ENCODE measurements at regions not wholly inside any gene's neighbourhood (a gene's known extent, or its start where the extent isn't known, plus 50 kb on each side); places are given as distances from the start of the nearest gene placed in this dataset.

DNA sequence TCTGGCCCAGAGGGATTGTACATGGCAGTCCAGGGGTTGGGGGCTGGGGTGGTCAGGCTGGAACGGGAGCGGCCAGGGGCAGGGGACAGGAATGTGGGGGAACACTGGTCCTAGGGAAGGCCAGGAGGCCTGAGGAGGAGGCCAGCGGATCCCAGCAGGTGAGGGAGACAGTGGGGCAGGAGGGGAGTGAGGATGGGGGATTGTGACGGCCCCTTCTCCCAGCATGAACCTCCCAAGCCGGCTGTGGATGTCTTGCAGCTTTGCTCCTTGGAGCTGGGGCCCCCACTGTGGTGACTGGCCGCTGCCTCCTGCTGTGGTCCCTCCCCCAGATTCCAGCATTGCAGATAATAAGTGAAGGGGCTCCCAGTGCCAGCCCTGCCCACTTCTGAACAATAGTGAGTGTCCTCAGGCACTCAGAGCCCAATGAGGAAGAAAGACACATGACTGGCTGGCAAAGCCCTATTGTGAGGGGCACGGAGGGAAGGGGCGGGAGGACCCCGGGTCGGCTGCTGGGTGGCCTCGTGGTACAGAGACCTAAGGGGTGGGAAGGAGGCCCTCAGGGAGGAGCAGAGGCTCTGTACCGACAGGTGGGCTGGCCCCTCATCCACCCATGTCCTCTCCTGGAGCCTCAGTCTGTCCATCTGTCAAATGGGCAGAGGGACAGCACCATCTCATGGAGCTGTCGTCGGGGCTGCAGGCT is 215.0 kb downstream of the KIF26A start:
- Histone ChIP-seq H4K20me1 (ENCODE audit: insufficient read depth) (no peaks in the 10 kb centered on the region), H3K27ac (ENCODE audit: low read depth, low read length) (no peak overlapping the region), H3K4me1 (ENCODE audit: control insufficient read depth in 1 of 2, insufficient read depth in 2 of 2, low read length in 2 of 2) (no peaks in the 10 kb centered on the region), H2AFZ (ENCODE audit: low read depth, low read length, poor library complexity, severe bottlenecking) (no peak overlapping the region), H3K27me3 (ENCODE audit: insufficient read depth, low read length) (no peaks in the 10 kb centered on the region), H3K79me2 (ENCODE audit: insufficient read depth, low read length) (no peaks in the 10 kb centered on the region), H3K9me3 (ENCODE audit: control insufficient read depth in 1 of 2, insufficient read depth in 1 of 2, low read depth in 1 of 2, low read length in 2 of 2) (no peaks in the 10 kb centered on the region), H3K4me2 (ENCODE audit: low read length) (no peak overlapping the region), H3K4me3 (replicated peaks in 1 of 2; ENCODE audit: low read depth in 1 of 2, low read length in 2 of 2) (no peak overlapping the region), H3K9ac (ENCODE audit: low read length) (no peak overlapping the region), H3K9me2 (ENCODE audit: insufficient read depth) (no peaks in the 10 kb centered on the region), H3K36me3 (ENCODE audit: control insufficient read depth in 1 of 2, insufficient read depth in 2 of 2, low read length in 2 of 2) (no peaks in the 10 kb centered on the region)
- ChIA-PET POLR2A (no interaction called here), RAD21 (ENCODE audit: low non-redundant PET in 1 of 2, low total read pairs in 2 of 2, uncharacterized antibody in 2 of 2, unreplicated experiment in 2 of 2) (no interaction called here), CTCF (no interaction called here)
- ATAC-seq (no peak), DNase-seq (ENCODE audit: low read depth, low spot score) (no peak)
- no TSS peak for BruUV-seq (replicated peaks)
- intact Hi-C loops (cut with micrococcal nuclease): no loop called here
- no peak for TF ChIP-seq POLR2AphosphoS5 (IDR thresholded peaks at IDR 0.05; ENCODE audit: low read depth, low read length)
- TF ChIP-seq ELF1 (IDR thresholded peaks at IDR 0.05; ENCODE audit: borderline replicate concordance, low read depth): no peak

DNA sequence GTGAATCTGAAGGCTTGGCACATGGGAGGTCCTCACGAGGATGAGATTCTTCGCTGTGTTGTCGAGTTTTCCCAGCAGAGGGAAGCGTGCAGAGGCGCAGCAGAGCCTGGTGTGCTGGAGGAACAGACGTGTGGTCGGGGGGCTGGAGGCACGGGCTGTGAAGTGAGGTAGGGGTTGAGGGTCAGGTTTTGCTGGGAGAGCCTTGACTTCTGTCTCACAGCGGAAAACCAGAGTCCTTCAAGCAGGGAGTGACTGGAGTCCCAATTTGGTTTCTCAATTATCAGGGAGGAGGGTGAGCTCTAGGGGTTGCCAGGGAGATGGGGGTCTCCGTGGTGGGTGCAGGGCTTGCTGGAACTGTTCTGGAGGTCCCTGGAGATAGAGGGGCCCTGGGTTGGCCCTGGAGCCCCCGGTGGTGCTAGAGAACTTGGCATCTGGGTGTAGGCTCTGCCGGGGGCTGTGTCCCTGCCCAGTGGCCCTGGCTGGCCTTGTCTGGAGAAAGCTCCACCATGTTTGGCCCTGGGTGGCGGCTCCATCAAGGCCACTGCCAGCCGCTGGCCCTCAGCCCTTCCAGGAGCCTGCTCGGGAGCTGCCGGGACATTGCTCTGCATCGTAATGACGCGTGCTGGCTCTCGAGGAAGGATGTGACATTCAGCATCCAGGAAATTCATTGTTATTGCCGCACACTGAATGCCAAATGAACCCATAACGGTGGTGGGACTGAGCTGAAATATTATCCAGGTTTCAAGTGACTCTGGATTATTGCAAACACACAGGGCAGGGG is 215.7 kb downstream of the KIF26A start:
- Histone ChIP-seq H3K27ac (ENCODE audit: low read depth, low read length) (no peak overlapping the region), H4K20me1 (ENCODE audit: insufficient read depth) (no peaks in the 10 kb centered on the region), H3K9me2 (ENCODE audit: insufficient read depth) (no peaks in the 10 kb centered on the region), H3K4me1 (ENCODE audit: control insufficient read depth in 1 of 2, insufficient read depth in 2 of 2, low read length in 2 of 2) (no peaks in the 10 kb centered on the region), H3K9me3 (ENCODE audit: control insufficient read depth in 1 of 2, insufficient read depth in 1 of 2, low read depth in 1 of 2, low read length in 2 of 2) (no peaks in the 10 kb centered on the region), H3K4me3 (replicated peaks in 1 of 2; ENCODE audit: low read depth in 1 of 2, low read length in 2 of 2) (no peak overlapping the region), H3K27me3 (ENCODE audit: insufficient read depth, low read length) (no peaks in the 10 kb centered on the region), H3K9ac (ENCODE audit: low read length) (no peak overlapping the region), H3K4me2 (ENCODE audit: low read length) (no peak overlapping the region), H3K36me3 (ENCODE audit: control insufficient read depth in 1 of 2, insufficient read depth in 2 of 2, low read length in 2 of 2) (no peaks in the 10 kb centered on the region), H3K79me2 (ENCODE audit: insufficient read depth, low read length) (no peaks in the 10 kb centered on the region), H2AFZ (ENCODE audit: low read depth, low read length, poor library complexity, severe bottlenecking) (no peak overlapping the region)
- POLR2A ChIA-PET: no interaction called here
- ATAC-seq: no peak
- intact Hi-C loops (cut with micrococcal nuclease): no loop called here
- CTCF ChIA-PET: no interaction called here
- no peak for DNase-seq (ENCODE audit: low read depth, low spot score)
- no TSS peak for BruUV-seq (replicated peaks)
- RAD21 ChIA-PET (ENCODE audit: low non-redundant PET in 1 of 2, low total read pairs in 2 of 2, uncharacterized antibody in 2 of 2, unreplicated experiment in 2 of 2): no interaction called here
- TF ChIP-seq SRF (IDR thresholded peaks at IDR 0.05; ENCODE audit: low read depth) (no peak), CBX3 (IDR thresholded peaks at IDR 0.05; ENCODE audit: low read depth) (no peak), SIN3A (IDR thresholded peaks at IDR 0.05; ENCODE audit: low read depth) (no peak), YY1 (IDR thresholded peaks at IDR 0.05; ENCODE audit: extremely low read depth, insufficient replicate concordance, low read depth, low read length) (no peak), ELF1 (IDR thresholded peaks at IDR 0.05; ENCODE audit: borderline replicate concordance, low read depth) (no peak), POLR2A (IDR thresholded peaks at IDR 0.05; ENCODE audit: borderline replicate concordance, extremely low read depth, insufficient read depth, insufficient read length) (no peak), RAD21 (IDR thresholded peaks at IDR 0.05; ENCODE audit: low read depth) (no peak), ZNF274 (IDR thresholded peaks at IDR 0.05; ENCODE audit: low read depth, low read length) (no peak), EGR1 (IDR thresholded peaks at IDR 0.05; ENCODE audit: low read depth) (no peak), TCF7L2 (IDR thresholded peaks at IDR 0.05; ENCODE audit: borderline replicate concordance, extremely low read depth, insufficient read depth, insufficient read length) (no peak), FOSL1 (IDR thresholded peaks at IDR 0.05; ENCODE audit: low read depth) (no peak)
- TF ChIP-seq, protein P1, sequence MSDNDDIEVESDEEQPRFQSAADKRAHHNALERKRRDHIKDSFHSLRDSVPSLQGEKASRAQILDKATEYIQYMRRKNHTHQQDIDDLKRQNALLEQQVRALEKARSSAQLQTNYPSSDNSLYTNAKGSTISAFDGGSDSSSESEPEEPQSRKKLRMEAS (IDR thresholded peaks at IDR 0.05): no peak
- TF ChIP-seq, protein P2, sequence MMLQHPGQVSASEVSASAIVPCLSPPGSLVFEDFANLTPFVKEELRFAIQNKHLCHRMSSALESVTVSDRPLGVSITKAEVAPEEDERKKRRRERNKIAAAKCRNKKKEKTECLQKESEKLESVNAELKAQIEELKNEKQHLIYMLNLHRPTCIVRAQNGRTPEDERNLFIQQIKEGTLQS (IDR thresholded peaks at IDR 0.05): no peak
- TF ChIP-seq, protein P3, sequence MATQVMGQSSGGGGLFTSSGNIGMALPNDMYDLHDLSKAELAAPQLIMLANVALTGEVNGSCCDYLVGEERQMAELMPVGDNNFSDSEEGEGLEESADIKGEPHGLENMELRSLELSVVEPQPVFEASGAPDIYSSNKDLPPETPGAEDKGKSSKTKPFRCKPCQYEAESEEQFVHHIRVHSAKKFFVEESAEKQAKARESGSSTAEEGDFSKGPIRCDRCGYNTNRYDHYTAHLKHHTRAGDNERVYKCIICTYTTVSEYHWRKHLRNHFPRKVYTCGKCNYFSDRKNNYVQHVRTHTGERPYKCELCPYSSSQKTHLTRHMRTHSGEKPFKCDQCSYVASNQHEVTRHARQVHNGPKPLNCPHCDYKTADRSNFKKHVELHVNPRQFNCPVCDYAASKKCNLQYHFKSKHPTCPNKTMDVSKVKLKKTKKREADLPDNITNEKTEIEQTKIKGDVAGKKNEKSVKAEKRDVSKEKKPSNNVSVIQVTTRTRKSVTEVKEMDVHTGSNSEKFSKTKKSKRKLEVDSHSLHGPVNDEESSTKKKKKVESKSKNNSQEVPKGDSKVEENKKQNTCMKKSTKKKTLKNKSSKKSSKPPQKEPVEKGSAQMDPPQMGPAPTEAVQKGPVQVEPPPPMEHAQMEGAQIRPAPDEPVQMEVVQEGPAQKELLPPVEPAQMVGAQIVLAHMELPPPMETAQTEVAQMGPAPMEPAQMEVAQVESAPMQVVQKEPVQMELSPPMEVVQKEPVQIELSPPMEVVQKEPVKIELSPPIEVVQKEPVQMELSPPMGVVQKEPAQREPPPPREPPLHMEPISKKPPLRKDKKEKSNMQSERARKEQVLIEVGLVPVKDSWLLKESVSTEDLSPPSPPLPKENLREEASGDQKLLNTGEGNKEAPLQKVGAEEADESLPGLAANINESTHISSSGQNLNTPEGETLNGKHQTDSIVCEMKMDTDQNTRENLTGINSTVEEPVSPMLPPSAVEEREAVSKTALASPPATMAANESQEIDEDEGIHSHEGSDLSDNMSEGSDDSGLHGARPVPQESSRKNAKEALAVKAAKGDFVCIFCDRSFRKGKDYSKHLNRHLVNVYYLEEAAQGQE (IDR thresholded peaks at IDR 0.05; ENCODE audit: low read depth): no peak
